HAP-1 (cell line): ENCODE measurements at regions not wholly inside any gene's neighbourhood (a gene's known extent, or its start where the extent isn't known, plus 50 kb on each side); places are given as distances from the start of the nearest gene placed in this dataset.

Source experiments
- DNase-seq, 2 experiments: peaks; one replicate each; pipeline ENCODE4 v3.0.0-alpha.2; 2016 to 2020; ENCODE audit warnings: low spot score in 2 of 2
- H3K27me3 ChIP-seq: fragments of 250-450 bp; sonication (Bioruptor Pico); 2 replicates; pipeline ENCODE4 v1.5.1; 2020; ENCODE audit warnings: low read depth, mild to moderate bottlenecking, moderate library complexity
- H3K36me3 ChIP-seq: fragments of 250-450 bp; sonication (Bioruptor Pico); replicated peaks from 2 replicates; pipeline ENCODE4 v1.5.1; 2020; ENCODE audit warnings: mild to moderate bottlenecking
- H3K4me1 ChIP-seq: fragments of 250-450 bp; sonication (Bioruptor Pico); 2 replicates; pipeline ENCODE4 v1.5.1; 2020; ENCODE audit warnings: mild to moderate bottlenecking
- H3K4me3 ChIP-seq: fragments of 250-450 bp; sonication (Bioruptor Pico); 2 replicates; pipeline ENCODE4 v1.5.1; 2020; ENCODE audit warnings: mild to moderate bottlenecking, moderate library complexity
- H3K9me3 ChIP-seq: fragments of 250-450 bp; sonication (Bioruptor Pico); 2 replicates; pipeline ENCODE4 v1.5.1; 2020; ENCODE audit warnings: mild to moderate bottlenecking, moderate library complexity
- in situ Hi-C: fragments of 300-500 bp; cut with MboI; formaldehyde crosslinking; loops from 3 replicates; pipeline ENCODE4 v1.14.3; 2020; ENCODE audit warnings: low sequenced_read_pairs, inconsistent platforms, mixed read lengths

GRCh38 chr6:90758741-90759140 is 171.9 kb upstream of the MAP3K7 start:
- no peaks in the 10 kb centered on the region for H3K36me3 ChIP-seq
- H3K9me3 ChIP-seq, result no peaks in the 10 kb centered on the region
- no peak for DNase-seq
- H3K4me3 ChIP-seq, result no peak overlapping the region
- in situ Hi-C loops, result no loop called here
- H3K4me1 ChIP-seq, result no peaks in the 10 kb centered on the region
- 0 out of 2 replicates have a peak, but pooled peaks cover 5% of the 10 kb centered on the region for H3K27me3 ChIP-seq

- Histone ChIP-seq H3K27me3 (0 out of 2 replicates have a peak, but pooled peaks cover 5% of the 10 kb centered on the region), H3K36me3 (no peaks in the 10 kb centered on the region), H3K9me3 (no peaks in the 10 kb centered on the region), H3K4me3 (no peak overlapping the region), H3K4me1 (no peaks in the 10 kb centered on the region)
- DNase-seq, result no peak
- in situ Hi-C loops, result no loop called here
Measured at GRCh38 chr6:90753820-90754643, 167.2 kb upstream of the MAP3K7 start.

GRCh38 chr6:90739802-90740201 is 152.9 kb upstream of the MAP3K7 start:
- no peaks in the 10 kb centered on the region for H3K9me3 ChIP-seq
- no peak overlapping the region for H3K4me3 ChIP-seq
- H3K36me3 ChIP-seq, result no peaks in the 10 kb centered on the region
- peaks cover 8% of the 10 kb centered on the region; the same call in 1 of the 2 replicates for H3K27me3 ChIP-seq
- in situ Hi-C loops, result no loop called here
- H3K4me1 ChIP-seq, result no peaks in the 10 kb centered on the region
- no peak for DNase-seq

- H3K27me3 ChIP-seq, result peaks cover 8% of the 10 kb centered on the region; the same call in 1 of the 2 replicates
- no peaks in the 10 kb centered on the region for H3K9me3 ChIP-seq
- no peaks in the 10 kb centered on the region for H3K4me1 ChIP-seq
- no peak overlapping the region for H3K4me3 ChIP-seq
- H3K36me3 ChIP-seq, result no peaks in the 10 kb centered on the region
- in situ Hi-C loops, result no loop called here
- DNase-seq, result no peak
Measured at GRCh38 chr6:90739339-90739738, 152.5 kb upstream of the MAP3K7 start.

DNA sequence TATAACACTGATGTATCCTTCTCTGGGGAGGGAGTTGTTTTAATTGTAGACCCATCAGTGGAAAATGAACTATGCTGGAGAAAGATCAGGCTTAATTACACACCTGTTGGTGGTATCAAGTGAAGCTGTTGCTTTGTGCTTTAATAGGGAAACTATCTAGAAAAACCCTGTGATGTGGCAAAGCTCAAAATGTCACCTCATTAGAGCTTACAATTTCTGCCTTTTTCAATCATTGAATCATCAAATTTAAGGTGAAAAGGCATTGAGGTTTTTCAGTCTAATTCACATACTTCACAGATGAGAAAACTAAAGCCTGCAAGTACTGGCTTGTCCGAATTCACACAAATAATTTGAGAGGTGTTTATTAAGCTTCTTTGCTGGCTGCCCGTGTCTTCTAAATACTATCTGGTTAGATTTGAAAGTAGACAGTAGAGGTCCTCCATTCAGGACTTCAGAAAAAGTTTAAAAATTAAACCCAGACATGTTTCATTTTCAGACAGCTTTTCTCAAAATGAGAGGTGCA is 143.3 kb upstream of the MAP3K7 start:
- Histone ChIP-seq H3K27me3 (no peaks in the 10 kb centered on the region), H3K9me3 (no peaks in the 10 kb centered on the region), H3K4me3 (no peak overlapping the region), H3K36me3 (no peaks in the 10 kb centered on the region), H3K4me1 (no peaks in the 10 kb centered on the region)
- no peak for DNase-seq
- in situ Hi-C loops, result no loop called here

DNA sequence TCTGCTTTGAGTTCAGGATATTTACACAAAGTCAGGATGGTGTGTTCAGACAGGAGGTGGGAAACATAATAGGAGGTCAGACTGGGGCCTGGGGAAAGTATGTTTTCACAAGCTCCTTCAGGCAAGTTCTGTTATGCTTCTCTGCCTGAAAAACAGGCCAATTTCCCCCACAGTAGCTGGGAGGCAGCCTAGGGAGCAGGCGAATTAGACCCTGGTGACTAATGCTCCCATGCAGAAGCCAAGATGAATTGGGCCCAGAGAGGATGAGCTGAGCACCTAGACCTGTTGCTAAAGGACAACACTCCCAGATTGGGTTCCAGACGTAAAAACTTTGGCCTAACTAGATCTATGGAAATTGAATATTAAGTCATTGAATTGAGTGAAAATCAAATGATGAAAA is 142.2 kb upstream of the MAP3K7 start:
- H3K4me3 ChIP-seq, result no peak overlapping the region
- no peaks in the 10 kb centered on the region for H3K36me3 ChIP-seq
- DNase-seq, result no peak
- H3K27me3 ChIP-seq, result no peaks in the 10 kb centered on the region
- no peaks in the 10 kb centered on the region for H3K9me3 ChIP-seq
- H3K4me1 ChIP-seq, result no peaks in the 10 kb centered on the region
- in situ Hi-C loops, result no loop called here

DNA sequence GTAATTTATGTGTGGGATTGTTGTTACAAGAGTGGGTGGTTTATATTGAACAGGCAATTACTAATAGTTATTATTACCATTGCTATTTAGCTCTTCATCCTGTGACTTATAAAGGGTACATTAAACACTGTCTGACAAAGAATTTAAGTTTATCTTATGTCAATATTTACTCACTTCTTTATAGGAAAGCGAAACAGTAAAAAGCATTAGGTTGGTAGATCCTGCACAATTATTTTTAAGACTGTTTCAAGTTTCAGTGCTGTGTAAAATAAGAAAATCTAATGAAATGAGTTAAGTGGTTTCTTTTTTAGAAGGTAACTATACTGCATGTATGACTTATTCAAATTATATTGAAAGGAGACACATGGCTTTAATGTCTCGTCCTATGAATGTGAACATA is 135.8 kb upstream of the MAP3K7 start:
- Histone ChIP-seq H3K9me3 (no peaks in the 10 kb centered on the region), H3K4me3 (no peak overlapping the region), H3K4me1 (peaks cover 11% of the 10 kb centered on the region), H3K27me3 (no peaks in the 10 kb centered on the region), H3K36me3 (no peaks in the 10 kb centered on the region)
- in situ Hi-C loops, result no loop called here
- no peak for DNase-seq

GRCh38 chr6:90720404-90720803 is 133.5 kb upstream of the MAP3K7 start:
- DNase-seq, result peak; percentile 30 to 89
- Histone ChIP-seq H3K27me3 (peaks cover 7% of the 10 kb centered on the region), H3K4me3 (no peak overlapping the region), H3K4me1 (peaks cover 11% of the 10 kb centered on the region), H3K36me3 (no peaks in the 10 kb centered on the region), H3K9me3 (no peaks in the 10 kb centered on the region)
- in situ Hi-C loops, result no loop called here

DNA sequence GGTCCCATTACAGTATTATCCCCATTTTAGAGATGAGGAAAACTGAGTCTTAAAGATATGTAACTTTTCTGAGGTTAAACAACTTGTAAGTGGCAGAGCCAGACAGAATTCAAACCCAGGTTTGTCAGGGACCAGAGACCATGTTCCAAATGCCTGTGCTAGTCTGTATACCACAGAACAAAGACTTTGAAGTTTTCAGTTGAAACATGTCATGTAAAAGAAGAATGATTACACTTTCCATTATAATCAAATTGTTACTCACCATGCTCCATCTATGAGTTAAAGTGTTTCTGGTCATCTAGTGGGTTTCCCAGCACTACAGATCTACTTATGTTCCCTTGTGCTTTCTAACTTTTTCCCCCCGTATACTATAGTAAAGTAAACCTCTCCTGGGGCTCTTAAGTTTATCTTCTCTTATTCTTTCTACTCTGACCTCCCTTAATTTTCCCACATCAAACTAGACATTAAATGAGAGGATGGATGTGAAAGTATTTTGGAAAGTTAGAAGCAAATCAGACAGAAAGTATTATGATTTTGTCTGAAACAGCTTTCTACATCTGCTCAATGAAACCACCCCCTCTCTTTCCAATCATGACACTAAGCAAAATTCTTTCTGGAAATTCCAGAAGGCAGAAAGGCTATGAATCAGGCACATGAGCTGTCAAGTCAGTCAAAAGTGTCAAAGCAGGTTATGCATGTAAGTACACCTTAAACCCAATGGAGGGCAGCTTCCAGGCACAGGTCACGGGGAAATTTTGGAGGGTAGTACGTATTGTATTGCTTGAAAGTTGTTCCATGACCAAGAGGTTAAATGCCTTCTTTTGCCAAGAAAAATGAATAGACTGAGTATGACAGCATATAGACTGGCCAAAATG is 132.7 kb upstream of the MAP3K7 start:
- Histone ChIP-seq H3K9me3 (no peaks in the 10 kb centered on the region), H3K36me3 (no peaks in the 10 kb centered on the region), H3K4me3 (no peak overlapping the region), H3K27me3 (peaks cover 13% of the 10 kb centered on the region), H3K4me1 (peaks cover 11% of the 10 kb centered on the region)
- no peak for DNase-seq
- in situ Hi-C loops, result no loop called here

- no peak for DNase-seq
- Histone ChIP-seq H3K36me3 (no peaks in the 10 kb centered on the region), H3K4me3 (no peak overlapping the region), H3K27me3 (peaks cover 17% of the 10 kb centered on the region), H3K4me1 (peaks cover 11% of the 10 kb centered on the region), H3K9me3 (no peaks in the 10 kb centered on the region)
- in situ Hi-C loops, result no loop called here
Measured at GRCh38 chr6:90716376-90716775, 129.5 kb upstream of the MAP3K7 start.

GRCh38 chr6:90715093-90715655 is 128.3 kb upstream of the MAP3K7 start:
- H3K4me3 ChIP-seq, result no peak overlapping the region
- peaks cover 17% of the 10 kb centered on the region for H3K27me3 ChIP-seq
- in situ Hi-C loops, result no loop called here
- no peak for DNase-seq
- H3K36me3 ChIP-seq, result no peaks in the 10 kb centered on the region
- no peaks in the 10 kb centered on the region for H3K9me3 ChIP-seq
- H3K4me1 ChIP-seq, result peaks cover 5% of the 10 kb centered on the region

GRCh38 chr6:90714319-90714718 is 127.4 kb upstream of the MAP3K7 start:
- Histone ChIP-seq H3K9me3 (no peaks in the 10 kb centered on the region), H3K4me3 (no peak overlapping the region), H3K4me1 (no peaks in the 10 kb centered on the region), H3K36me3 (no peaks in the 10 kb centered on the region), H3K27me3 (peaks cover 17% of the 10 kb centered on the region)
- DNase-seq, result no peak
- in situ Hi-C loops, result no loop called here

- Histone ChIP-seq H3K27me3 (peaks cover 17% of the 10 kb centered on the region), H3K36me3 (no peaks in the 10 kb centered on the region), H3K4me3 (no peak overlapping the region), H3K4me1 (no peaks in the 10 kb centered on the region), H3K9me3 (no peaks in the 10 kb centered on the region)
- no peak for DNase-seq
- in situ Hi-C loops, result no loop called here
Measured at GRCh38 chr6:90712114-90712513, 125.2 kb upstream of the MAP3K7 start.
